ENCODE measurements at regions not wholly inside any gene's neighbourhood (a gene's known extent, or its start where the extent isn't known, plus 50 kb on each side); places are given as distances from the start of the nearest gene placed in this dataset.

GRCh38 chr14:34129927-34130552 is 179.2 kb upstream of the EGLN3 start:
- ATAC-seq (peak in 1 of 2 donors; percentile 7), DNase-seq (no peak)
- Histone ChIP-seq H3K27ac (ENCODE audit: low read length) (peak overlapping the region; percentile 50), H3K4me1 (ENCODE audit: control insufficient read depth, insufficient read depth, low read length) (peaks cover 9% of the 10 kb centered on the region), H3K4me3 (ENCODE audit: low read length) (no peak overlapping the region), H3K9me3 (ENCODE audit: control insufficient read depth, low read length) (no peaks in the 10 kb centered on the region), H3K27me3 (ENCODE audit: control insufficient read depth, insufficient read depth) (no peaks in the 10 kb centered on the region)
- 69% methylated on average over 7 of the region's 7 CpGs for WGBS
- intact Hi-C loops (cut with DNase I), result no loop called here

GRCh38 chr14:34128665-34129064 is 177.8 kb upstream of the EGLN3 start:
- Histone ChIP-seq H3K27me3 (ENCODE audit: control insufficient read depth, insufficient read depth) (no peaks in the 10 kb centered on the region), H3K27ac (ENCODE audit: low read length) (no peak overlapping the region), H3K4me1 (ENCODE audit: control insufficient read depth, insufficient read depth, low read length) (peaks cover 9% of the 10 kb centered on the region), H3K4me3 (ENCODE audit: low read length) (no peak overlapping the region), H3K9me3 (ENCODE audit: control insufficient read depth, low read length) (no peaks in the 10 kb centered on the region)
- intact Hi-C loops (cut with DNase I), result no loop called here
- 74% methylated on average over 9 of the region's 9 CpGs for WGBS
- ATAC-seq (peak in 1 of 2 donors; percentile 40), DNase-seq (peak in 2 of 3 donors; percentile 56 to 62)

- WGBS, result 86% methylated on average over 4 of the region's 4 CpGs
- Histone ChIP-seq H3K4me3 (ENCODE audit: low read length) (no peak overlapping the region), H3K4me1 (ENCODE audit: control insufficient read depth, insufficient read depth, low read length) (peaks cover 11% of the 10 kb centered on the region), H3K27me3 (ENCODE audit: control insufficient read depth, insufficient read depth) (no peaks in the 10 kb centered on the region), H3K27ac (ENCODE audit: low read length) (no peak overlapping the region), H3K9me3 (ENCODE audit: control insufficient read depth, low read length) (no peaks in the 10 kb centered on the region)
- DNase-seq, result no peak
- intact Hi-C loops (cut with DNase I), result no loop called here
- ATAC-seq, result no peak
Measured at GRCh38 chr14:34126586-34126985, 175.7 kb upstream of the EGLN3 start.

- Histone ChIP-seq H3K9me3 (ENCODE audit: control insufficient read depth, low read length) (no peaks in the 10 kb centered on the region), H3K4me1 (ENCODE audit: control insufficient read depth, insufficient read depth, low read length) (peaks cover 5% of the 10 kb centered on the region), H3K27me3 (ENCODE audit: control insufficient read depth, insufficient read depth) (no peaks in the 10 kb centered on the region), H3K4me3 (ENCODE audit: low read length) (no peak overlapping the region), H3K27ac (ENCODE audit: low read length) (no peak overlapping the region)
- DNase-seq (no peak), ATAC-seq (no peak)
- intact Hi-C loops (cut with DNase I), result no loop called here
- 73% methylated on average over 4 of the region's 4 CpGs for WGBS
Measured at GRCh38 chr14:34124585-34124984, 173.7 kb upstream of the EGLN3 start.

GRCh38 chr14:34122650-34123049 is 171.8 kb upstream of the EGLN3 start:
- intact Hi-C loops (cut with DNase I), result no loop called here
- WGBS, result 15% methylated on average over 1 of the region's 1 CpG

GRCh38 chr14:34122081-34122480 is 171.2 kb upstream of the EGLN3 start:
- intact Hi-C loops (cut with DNase I), result no loop called here
- no peaks in the 10 kb centered on the region for H3K9me3 ChIP-seq (ENCODE audit: control insufficient read depth, low read length)
- DNase-seq (no peak), ATAC-seq (no peak)
- no peak overlapping the region for H3K27ac ChIP-seq (ENCODE audit: low read length)
- H3K4me3 ChIP-seq (ENCODE audit: low read length), result no peak overlapping the region
- 39% methylated on average over 3 of the region's 3 CpGs for WGBS
- no peaks in the 10 kb centered on the region for H3K27me3 ChIP-seq (ENCODE audit: control insufficient read depth, insufficient read depth)
- peaks cover 2% of the 10 kb centered on the region for H3K4me1 ChIP-seq (ENCODE audit: control insufficient read depth, insufficient read depth, low read length)

More at GRCh38 chr14:34122650-34123049, 171.8 kb upstream of the EGLN3 start:
- Histone ChIP-seq H3K4me1 (ENCODE audit: control insufficient read depth, insufficient read depth, low read length) (peaks cover 2% of the 10 kb centered on the region), H3K27me3 (ENCODE audit: control insufficient read depth, insufficient read depth) (no peaks in the 10 kb centered on the region), H3K27ac (ENCODE audit: low read length) (no peak overlapping the region), H3K4me3 (ENCODE audit: low read length) (no peak overlapping the region), H3K9me3 (ENCODE audit: control insufficient read depth, low read length) (no peaks in the 10 kb centered on the region)
- DNase-seq (no peak), ATAC-seq (no peak)

- Histone ChIP-seq H3K27ac (ENCODE audit: low read length) (peak overlapping the region; percentile 21), H3K9me3 (ENCODE audit: control insufficient read depth, low read length) (no peaks in the 10 kb centered on the region), H3K4me1 (ENCODE audit: control insufficient read depth, insufficient read depth, low read length) (peaks cover 2% of the 10 kb centered on the region), H3K27me3 (ENCODE audit: control insufficient read depth, insufficient read depth) (no peaks in the 10 kb centered on the region), H3K4me3 (ENCODE audit: low read length) (no peak overlapping the region)
- 73% methylated on average over 3 of the region's 3 CpGs for whole genome bisulfite sequencing
- ATAC-seq (peak; percentile 41 to 49), DNase-seq (no peak)
- intact Hi-C loops (cut with DNase I), result no loop called here
Measured at GRCh38 chr14:34120185-34120977, 169.5 kb upstream of the EGLN3 start.

GRCh38 chr14:34119107-34119858 is 168.4 kb upstream of the EGLN3 start:
- Histone ChIP-seq H3K27me3 (ENCODE audit: control insufficient read depth, insufficient read depth) (no peaks in the 10 kb centered on the region), H3K4me1 (ENCODE audit: control insufficient read depth, insufficient read depth, low read length) (peaks cover 2% of the 10 kb centered on the region), H3K27ac (ENCODE audit: low read length) (no peak overlapping the region), H3K4me3 (ENCODE audit: low read length) (no peak overlapping the region), H3K9me3 (ENCODE audit: control insufficient read depth, low read length) (no peaks in the 10 kb centered on the region)
- ATAC-seq, result no peak
- no peak for DNase-seq
- intact Hi-C loops (cut with DNase I), result no loop called here
- 79% methylated on average over 5 of the region's 5 CpGs for WGBS

GRCh38 chr14:34113991-34114390 is 163.1 kb upstream of the EGLN3 start:
- ATAC-seq (no peak), DNase-seq (no peak)
- no peak overlapping the region for H3K4me3 ChIP-seq (ENCODE audit: low read length)
- intact Hi-C loops (cut with DNase I), result no loop called here
- H3K9me3 ChIP-seq (ENCODE audit: control insufficient read depth, low read length), result no peaks in the 10 kb centered on the region
- no peaks in the 10 kb centered on the region for H3K4me1 ChIP-seq (ENCODE audit: control insufficient read depth, insufficient read depth, low read length)
- H3K27me3 ChIP-seq (ENCODE audit: control insufficient read depth, insufficient read depth), result no peaks in the 10 kb centered on the region
- no peak overlapping the region for H3K27ac ChIP-seq (ENCODE audit: low read length)

GRCh38 chr14:34113005-34113511 is 162.2 kb upstream of the EGLN3 start:
- H3K27ac ChIP-seq (ENCODE audit: low read length), result no peak overlapping the region
- no peak for ATAC-seq
- intact Hi-C loops (cut with DNase I), result no loop called here
- no peaks in the 10 kb centered on the region for H3K9me3 ChIP-seq (ENCODE audit: control insufficient read depth, low read length)
- H3K4me1 ChIP-seq (ENCODE audit: control insufficient read depth, insufficient read depth, low read length), result no peaks in the 10 kb centered on the region
- WGBS, result 55% methylated on average over 5 of the region's 5 CpGs
- H3K4me3 ChIP-seq (ENCODE audit: low read length), result no peak overlapping the region
- H3K27me3 ChIP-seq (ENCODE audit: control insufficient read depth, insufficient read depth), result no peaks in the 10 kb centered on the region
- no peak for DNase-seq

GRCh38 chr14:34111953-34112352 is 161.1 kb upstream of the EGLN3 start:
- Histone ChIP-seq H3K27ac (ENCODE audit: low read length) (no peak overlapping the region), H3K4me1 (ENCODE audit: control insufficient read depth, insufficient read depth, low read length) (no peaks in the 10 kb centered on the region), H3K27me3 (ENCODE audit: control insufficient read depth, insufficient read depth) (no peaks in the 10 kb centered on the region), H3K4me3 (ENCODE audit: low read length) (no peak overlapping the region), H3K9me3 (ENCODE audit: control insufficient read depth, low read length) (no peaks in the 10 kb centered on the region)
- ATAC-seq (no peak), DNase-seq (no peak)
- intact Hi-C loops (cut with DNase I), result no loop called here
- 86% methylated on average over 4 of the region's 4 CpGs for WGBS
